DOHH2 (cell line): ENCODE measurements at regions not wholly inside any gene's neighbourhood (a gene's known extent, or its start where the extent isn't known, plus 50 kb on each side); places are given as distances from the start of the nearest gene placed in this dataset.

Source experiments
- EZH2phosphoT487 ChIP-seq: fragments of 200-600 bp; sonication (generic); IDR thresholded peaks from 2 replicates; pipeline ENCODE4 v1.6.1; 2017; ENCODE audit warnings: borderline replicate concordance, mild to moderate bottlenecking, antibody characterized with exemption, low read length, moderate library complexity, mixed read lengths
- TF ChIP-seq, protein P1 (sequence below): fragments of 200-600 bp; sonication (generic); IDR thresholded peaks from one replicate; pipeline ENCODE4 v1.5.1; 2014; ENCODE audit warnings: antibody characterized with exemption, mild to moderate bottlenecking, low read depth, low read length; ENCODE audit not compliant: poor library complexity, severe bottlenecking

DNA sequence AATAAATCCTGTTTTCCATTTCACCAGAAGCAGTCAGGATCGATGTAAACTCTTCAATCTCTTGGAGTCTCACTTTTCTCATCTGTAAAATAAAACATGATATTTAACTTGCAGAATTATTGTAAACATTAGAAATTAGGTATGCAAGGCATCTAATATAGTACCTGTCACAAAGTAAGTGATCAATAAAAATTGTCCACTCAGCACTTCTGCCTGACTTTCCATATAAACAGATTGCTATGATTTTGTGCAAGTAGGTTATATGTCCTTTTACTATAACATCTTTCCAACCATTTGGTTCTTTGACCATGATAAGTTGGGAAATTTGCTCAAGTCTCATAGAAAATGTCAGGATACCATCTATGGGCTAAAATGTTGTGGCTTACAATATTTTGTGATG, 148.8 kb upstream of the MTAP start:
- TF ChIP-seq EZH2phosphoT487, result no peak
- TF ChIP-seq, protein P1, sequence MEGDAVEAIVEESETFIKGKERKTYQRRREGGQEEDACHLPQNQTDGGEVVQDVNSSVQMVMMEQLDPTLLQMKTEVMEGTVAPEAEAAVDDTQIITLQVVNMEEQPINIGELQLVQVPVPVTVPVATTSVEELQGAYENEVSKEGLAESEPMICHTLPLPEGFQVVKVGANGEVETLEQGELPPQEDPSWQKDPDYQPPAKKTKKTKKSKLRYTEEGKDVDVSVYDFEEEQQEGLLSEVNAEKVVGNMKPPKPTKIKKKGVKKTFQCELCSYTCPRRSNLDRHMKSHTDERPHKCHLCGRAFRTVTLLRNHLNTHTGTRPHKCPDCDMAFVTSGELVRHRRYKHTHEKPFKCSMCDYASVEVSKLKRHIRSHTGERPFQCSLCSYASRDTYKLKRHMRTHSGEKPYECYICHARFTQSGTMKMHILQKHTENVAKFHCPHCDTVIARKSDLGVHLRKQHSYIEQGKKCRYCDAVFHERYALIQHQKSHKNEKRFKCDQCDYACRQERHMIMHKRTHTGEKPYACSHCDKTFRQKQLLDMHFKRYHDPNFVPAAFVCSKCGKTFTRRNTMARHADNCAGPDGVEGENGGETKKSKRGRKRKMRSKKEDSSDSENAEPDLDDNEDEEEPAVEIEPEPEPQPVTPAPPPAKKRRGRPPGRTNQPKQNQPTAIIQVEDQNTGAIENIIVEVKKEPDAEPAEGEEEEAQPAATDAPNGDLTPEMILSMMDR, result no peak
